HCT116 (cell line): ENCODE measurements at regions not wholly inside any gene's neighbourhood (a gene's known extent, or its start where the extent isn't known, plus 50 kb on each side); places are given as distances from the start of the nearest gene placed in this dataset.

Experiments
- ATAC-seq: fragments of 200-7000 bp; cut with Tn5 transposase; 2 replicates; pipeline ENCODE4 v1.9.1; 2020; ENCODE audit warnings: mild to moderate bottlenecking, moderate library complexity
- BruUV-seq: library from RNA; stranded (reverse); fragments of 400-500 nt; replicated peaks from 2 replicates; lab custom pipeline; 2021; lab: Mats Ljungman, UMichigan
- CTCF ChIA-PET: fragments of 300-600 bp; sonication (Branson Sonifier 250); formaldehyde crosslinking; loops from one replicate; lab custom pipeline; 2021; ENCODE audit warnings: antibody characterized with exemption; lab: Charles Lee
- POLR2A ChIA-PET: fragments of 300-600, 350-600 bp; sonication (Branson Sonifier 250); formaldehyde crosslinking; loops from one replicate; lab custom pipeline; 2021; ENCODE audit warnings: antibody characterized with exemption; lab: Charles Lee
- RAD21 ChIA-PET, 2 experiments: fragments of 300-600 bp; sonication (Branson Sonifier 250); formaldehyde crosslinking; loops; one replicate each; lab custom pipeline; 2023; ENCODE audit warnings: low total read pairs in 2 of 2; ENCODE audit not compliant: uncharacterized antibody in 2 of 2, unreplicated experiment in 2 of 2, low non-redundant PET in 1 of 2; lab: Charles Lee
- DNase-seq: peaks from one replicate; pipeline ENCODE4 v3.0.0-alpha.2; 2010; ENCODE audit warnings: low read depth, low spot score
- H2AFZ ChIP-seq: fragments of 200-600 bp; shearing (Covaris generic), sonication (generic); 2 replicates; pipeline ENCODE4 v1.6.1; 2017; ENCODE audit warnings: low read depth, mixed run types, mixed read lengths, antibody characterized with exemption, low read length; ENCODE audit not compliant: poor library complexity, severe bottlenecking
- H3K27ac ChIP-seq: 2 replicates; pipeline ENCODE4 v1.5.1; 2012; ENCODE audit warnings: low read depth, low read length
- H3K27me3 ChIP-seq: fragments of 200-600 bp; sonication (generic); 2 replicates; pipeline ENCODE4 v1.6.1; 2016; ENCODE audit warnings: mixed run types, low read length, mixed read lengths; ENCODE audit not compliant: insufficient read depth
- H3K36me3 ChIP-seq, 2 experiments: fragments of 200-500 bp in 1 of 2; fragments of 200-600 bp in 1 of 2; sonication (Bioruptor generic) in 1 of 2; sonication (generic) in 1 of 2; 2 replicates each; pipeline versions ENCODE4 v1.5.1 to v1.6.1; 2014 to 2016; ENCODE audit warnings: low read length in 2 of 2, inconsistent platforms in 1 of 2, mixed read lengths in 1 of 2, mixed run types in 1 of 2; ENCODE audit not compliant: insufficient read depth in 2 of 2, control insufficient read depth in 1 of 2
- H3K4me1 ChIP-seq, 2 experiments: fragments of 200-600 bp in 1 of 2; sonication (generic) in 1 of 2; 2 replicates each; pipeline versions ENCODE4 v1.5.1 to v1.6.1; 2012 to 2017; ENCODE audit warnings: low read length in 2 of 2, inconsistent platforms in 1 of 2, mild to moderate bottlenecking in 1 of 2, mixed read lengths in 1 of 2, mixed run types in 1 of 2, moderate library complexity in 1 of 2; ENCODE audit not compliant: insufficient read depth in 2 of 2, control insufficient read depth in 1 of 2
- H3K4me2 ChIP-seq: fragments of 200-600 bp; sonication (generic); 2 replicates; pipeline ENCODE4 v1.6.1; 2017; ENCODE audit warnings: mixed run types, low read length, mixed read lengths
- H3K4me3 ChIP-seq, 2 experiments: fragments of 200-600 bp in 1 of 2; sonication (generic) in 1 of 2; replicated peaks in 1 of 2; 2 replicates each; pipeline ENCODE4 v1.5.1; 2011 to 2016; ENCODE audit warnings: low read length in 2 of 2, control low read depth in 1 of 2, low read depth in 1 of 2, mild to moderate bottlenecking in 1 of 2, mixed read lengths in 1 of 2, mixed run types in 1 of 2
- H3K79me2 ChIP-seq: fragments of 200-600 bp; sonication (generic); 2 replicates; pipeline ENCODE4 v1.6.1; 2017; ENCODE audit warnings: mild to moderate bottlenecking, mixed run types, low read length, moderate library complexity, mixed read lengths; ENCODE audit not compliant: insufficient read depth
- H3K9ac ChIP-seq: fragments of 200-600 bp; sonication (generic); 2 replicates; pipeline ENCODE4 v1.6.1; 2016; ENCODE audit warnings: low read length, mixed read lengths
- H3K9me2 ChIP-seq: fragments of 200-600 bp; sonication (generic), shearing (Covaris generic); 2 replicates; pipeline ENCODE4 v1.6.1; 2017; ENCODE audit warnings: mixed run types, mild to moderate bottlenecking, moderate library complexity; ENCODE audit not compliant: insufficient read depth
- H3K9me3 ChIP-seq, 2 experiments: fragments of 200-500 bp in 1 of 2; fragments of 200-600 bp in 1 of 2; sonication (Bioruptor generic) in 1 of 2; sonication (generic) in 1 of 2; 2 replicates each; pipeline ENCODE4 v1.6.1; 2014 to 2017; ENCODE audit warnings: low read length in 2 of 2, mixed read lengths in 2 of 2, inconsistent platforms in 1 of 2, low read depth in 1 of 2, mild to moderate bottlenecking in 1 of 2, mixed run types in 1 of 2, moderate library complexity in 1 of 2; ENCODE audit not compliant: control insufficient read depth in 1 of 2, insufficient read depth in 1 of 2
- H4K20me1 ChIP-seq: fragments of 200-600 bp; sonication (generic), shearing (Covaris generic); 2 replicates; pipeline ENCODE4 v1.6.1; 2017; ENCODE audit warnings: mixed run types, mild to moderate bottlenecking, moderate library complexity; ENCODE audit not compliant: insufficient read depth
- ATF3 ChIP-seq: IDR thresholded peaks from 2 replicates; pipeline ENCODE4 v1.6.1; 2012
- CBX3 ChIP-seq: IDR thresholded peaks from 2 replicates; pipeline ENCODE4 v1.6.1; 2012; ENCODE audit warnings: low read depth
- CEBPB ChIP-seq: IDR thresholded peaks from 2 replicates; pipeline ENCODE4 v1.6.1; 2012; ENCODE audit warnings: low read depth
- EGR1 ChIP-seq: IDR thresholded peaks from 2 replicates; pipeline ENCODE4 v1.6.1; 2012; ENCODE audit warnings: low read depth
- EZH2 ChIP-seq: fragments of 200-600 bp; sonication (generic); IDR thresholded peaks from 2 replicates; pipeline ENCODE4 v1.6.1; 2017; ENCODE audit warnings: antibody characterized with exemption, mixed run types
- FOSL1 ChIP-seq: IDR thresholded peaks from 2 replicates; pipeline ENCODE4 v1.6.1; 2012; ENCODE audit warnings: low read depth
- JUND ChIP-seq: IDR thresholded peaks from 2 replicates; pipeline ENCODE4 v1.6.1; 2012
- MAX ChIP-seq: IDR thresholded peaks from 2 replicates; pipeline ENCODE4 v1.6.1; 2012
- POLR2A ChIP-seq: IDR thresholded peaks from 2 replicates; pipeline ENCODE4 v1.7.0; 2011; ENCODE audit warnings: borderline replicate concordance; ENCODE audit not compliant: insufficient read depth, insufficient read length; ENCODE audit errors: extremely low read depth
- POLR2AphosphoS5 ChIP-seq: IDR thresholded peaks from 2 replicates; pipeline ENCODE4 v1.6.1; 2011; ENCODE audit warnings: mild to moderate bottlenecking, low read depth, low read length, moderate library complexity
- RAD21 ChIP-seq: IDR thresholded peaks from 2 replicates; pipeline ENCODE4 v1.6.1; 2012; ENCODE audit warnings: low read depth, mild to moderate bottlenecking
- REST ChIP-seq: IDR thresholded peaks from 2 replicates; pipeline ENCODE4 v1.6.1; 2012; ENCODE audit warnings: low read depth
- SIN3A ChIP-seq: IDR thresholded peaks from 2 replicates; pipeline ENCODE4 v1.6.1; 2012; ENCODE audit warnings: low read depth
- SRF ChIP-seq: IDR thresholded peaks from 2 replicates; pipeline ENCODE4 v1.6.1; 2012; ENCODE audit warnings: low read depth
- TCF7L2 ChIP-seq: IDR thresholded peaks from 2 replicates; pipeline ENCODE4 v1.7.0; 2011; ENCODE audit warnings: borderline replicate concordance, inconsistent platforms; ENCODE audit not compliant: insufficient read depth, insufficient read length; ENCODE audit errors: extremely low read depth
- YY1 ChIP-seq: IDR thresholded peaks from 2 replicates; pipeline ENCODE4 v1.6.1; 2011; ENCODE audit warnings: low read length, low read depth, moderate library complexity, mild to moderate bottlenecking; ENCODE audit not compliant: insufficient replicate concordance; ENCODE audit errors: extremely low read depth
- ZFX ChIP-seq: fragments of 450-650 bp; IDR thresholded peaks from 2 replicates; pipeline ENCODE4 v1.6.1; 2017
- ZNF274 ChIP-seq: fragments of 200-500 bp; sonication (Bioruptor generic); IDR thresholded peaks from 2 replicates; pipeline ENCODE4 v1.6.1; 2014; ENCODE audit warnings: mild to moderate bottlenecking, low read depth, low read length, inconsistent platforms
- intact Hi-C: fragments of 100-400 bp; cut with micrococcal nuclease; formaldehyde crosslinking; loops from 2 replicates; pipeline ENCODE4 v1.10.0; 2022

GRCh38 chr4:86536151-86536550, 58.0 kb upstream of the PTPN13 start (continued):
- no peak for TF ChIP-seq TCF7L2
- no peak for TF ChIP-seq ATF3
- no peak for TF ChIP-seq REST
- TF ChIP-seq EGR1: no peak
- TF ChIP-seq SIN3A: no peak
- no peak for TF ChIP-seq SRF

GRCh38 chr4:86542319-86543027, 51.6 kb upstream of the PTPN13 start:
- RAD21 ChIA-PET: no interaction called here
- H3K27me3 ChIP-seq: no peaks in the 10 kb centered on the region
- TF ChIP-seq ATF3 (no peak), RAD21 (no peak), SIN3A (no peak), YY1 (no peak), EZH2 (no peak), POLR2A (no peak), CEBPB (no peak), FOSL1 (no peak), SRF (no peak), ZFX (no peak), MAX (no peak), REST (no peak), JUND (no peak), CBX3 (no peak), EGR1 (no peak), ZNF274 (no peak), POLR2AphosphoS5 (no peak)

More at GRCh38 chr4:86542319-86543027, 51.6 kb upstream of the PTPN13 start:
- Histone ChIP-seq H3K9me3 (no peaks in the 10 kb centered on the region), H3K9me2 (no peaks in the 10 kb centered on the region), H4K20me1 (no peaks in the 10 kb centered on the region), H2AFZ (no peak overlapping the region), H3K4me2 (no peak overlapping the region), H3K36me3 (no peaks in the 10 kb centered on the region), H3K4me3 (no peak overlapping the region), H3K79me2 (no peaks in the 10 kb centered on the region), H3K27ac (no peak overlapping the region), H3K9ac (no peak overlapping the region), H3K4me1 (no peaks in the 10 kb centered on the region)
- POLR2A ChIA-PET: no interaction called here
- ATAC-seq: no peak
- DNase-seq: no peak
- intact Hi-C loops: no loop called here
- CTCF ChIA-PET: no interaction called here
- no TSS peak for BruUV-seq
